BLaER1 treated with 17β-estradiol and CSF1 and Interleukin-3, amounts not matched to agents 10 nM and 100 nM (cell line): ENCODE measurements at regions not wholly inside any gene's neighbourhood (a gene's known extent, or its start where the extent isn't known, plus 50 kb on each side); places are given as distances from the start of the nearest gene placed in this dataset.
"Not testable (repeated sequence)": the region's sequence is repeated elsewhere in the genome, so short reads cannot be mapped to it uniquely, and the experiment has no call there.

ENCODE experiments used
- H3K27ac ChIP-seq, 11 experiments: shearing (Covaris generic); formaldehyde crosslinking; 2 replicates each; pipeline ENCODE4 v1.8.1; 2022
- H3K27me3 ChIP-seq, 11 experiments: shearing (Covaris generic); formaldehyde crosslinking; 2 replicates each; pipeline ENCODE4 v1.8.1; 2022
- H3K36me3 ChIP-seq, 11 experiments: shearing (Covaris generic); formaldehyde crosslinking; 2 replicates each; pipeline ENCODE4 v1.8.1; 2022
- H3K4me1 ChIP-seq, 10 experiments: shearing (Covaris generic); formaldehyde crosslinking; 2 replicates each; pipeline ENCODE4 v1.8.1; 2022
- H3K4me2 ChIP-seq, 11 experiments: shearing (Covaris generic); formaldehyde crosslinking; 2 replicates each; pipeline ENCODE4 v1.8.1; 2022
- H3K4me3 ChIP-seq, 10 experiments: shearing (Covaris generic); formaldehyde crosslinking; 2 replicates each; pipeline ENCODE4 v1.8.1; 2022
- H3K9ac ChIP-seq, 11 experiments: shearing (Covaris generic); formaldehyde crosslinking; 2 replicates each; pipeline ENCODE4 v1.8.1; 2022
- H3K9me3 ChIP-seq, 11 experiments: shearing (Covaris generic); formaldehyde crosslinking; replicated peaks in 1 of 11; 2 replicates each; pipeline ENCODE4 v1.8.1; 2022
- H4K20me1 ChIP-seq, 11 experiments: shearing (Covaris generic); formaldehyde crosslinking; 2 replicates each; pipeline ENCODE4 v1.8.1; 2022
- Cebpa-rat ChIP-seq, 11 experiments: shearing (Covaris generic); IDR thresholded peaks; 2 replicates each; pipeline ENCODE4 v1.8.1; 2022

DNA sequence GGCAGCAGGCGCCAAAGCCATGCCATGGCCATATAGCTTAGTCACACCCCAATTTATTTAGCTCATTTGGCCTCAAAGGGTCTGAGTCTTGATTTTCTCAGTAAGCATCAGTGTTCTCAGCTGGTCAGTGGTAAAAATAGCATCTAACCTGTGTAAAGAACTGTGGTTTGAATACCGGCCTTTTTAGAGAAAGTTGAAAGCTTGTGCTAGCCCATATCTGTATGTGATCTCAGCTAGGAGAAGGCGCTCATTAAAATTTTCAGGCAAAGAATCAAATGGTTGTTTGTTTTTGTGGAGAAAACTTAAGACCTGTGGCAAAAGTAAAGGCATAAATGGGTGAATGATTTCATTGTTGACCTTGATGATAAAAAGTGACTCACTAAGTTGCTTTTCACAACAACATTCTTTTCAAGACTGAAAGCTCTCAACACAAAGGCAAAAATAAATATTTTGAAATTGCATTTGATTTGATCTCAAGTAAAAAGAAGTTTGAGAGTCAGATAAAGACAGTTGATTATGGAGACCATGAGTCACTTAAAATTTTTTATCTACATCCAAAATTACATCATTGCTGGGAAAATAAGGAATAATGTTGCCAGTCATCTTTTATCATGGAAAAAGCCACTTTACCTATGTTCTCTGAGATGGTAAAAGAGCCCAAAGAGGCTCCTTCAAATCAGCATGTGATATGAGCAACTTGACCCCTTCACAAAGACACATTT, 128.5 kb upstream of the RGS6 start:
- H3K27me3 ChIP-seq = no peaks in the 10 kb centered on the region
- H3K9me3 ChIP-seq = no peaks in the 10 kb centered on the region
- no peak overlapping the region for H3K27ac ChIP-seq
- H3K9ac ChIP-seq = no peak overlapping the region
- no peak overlapping the region for H3K4me3 ChIP-seq
- no peak overlapping the region for H3K4me2 ChIP-seq
- no peaks in the 10 kb centered on the region for H4K20me1 ChIP-seq
- H3K36me3 ChIP-seq = no peaks in the 10 kb centered on the region
- peaks cover 0 to 13% (median 11%) of the 10 kb centered on the region in 10 experiments; a peak in 13 of 20 replicates for H3K4me1 ChIP-seq
- no peak for TF ChIP-seq Cebpa-rat (IDR thresholded peaks at IDR 0.05)

DNA sequence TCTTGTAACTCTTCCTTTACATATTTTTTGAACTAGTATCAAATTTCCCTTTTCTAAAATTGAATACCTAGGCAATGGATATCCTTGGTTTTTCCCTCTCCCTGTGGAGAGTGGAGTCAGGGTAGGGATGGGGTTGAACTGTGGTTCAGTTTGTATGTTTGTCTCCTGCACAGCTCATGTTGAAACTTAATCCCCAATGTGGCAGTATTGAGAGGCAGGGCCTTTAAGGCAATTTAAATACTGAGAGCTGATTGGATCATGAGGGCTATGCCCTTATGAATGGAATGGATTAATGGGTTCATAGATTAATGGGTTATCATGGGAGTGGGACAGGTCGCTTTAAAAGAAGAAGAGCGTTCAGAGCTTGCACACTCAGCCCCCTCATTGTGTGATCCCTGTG, 127.2 kb upstream of the RGS6 start:
- Histone ChIP-seq H3K4me2 (no peak overlapping the region), H3K9ac (no peak overlapping the region), H3K4me3 (no peak overlapping the region), H3K36me3 (no peaks in the 10 kb centered on the region), H3K9me3 (0 out of 22 replicates have a peak, but pooled peaks cover 0 to under 1% (median 0%) of the 10 kb centered on the region in 11 experiments), H3K4me1 (peaks cover 0 to 13% (median 11%) of the 10 kb centered on the region in 10 experiments; a peak in 13 of 20 replicates), H4K20me1 (no peaks in the 10 kb centered on the region), H3K27me3 (no peaks in the 10 kb centered on the region), H3K27ac (no peak overlapping the region)
- no peak for TF ChIP-seq Cebpa-rat (IDR thresholded peaks at IDR 0.05)

DNA sequence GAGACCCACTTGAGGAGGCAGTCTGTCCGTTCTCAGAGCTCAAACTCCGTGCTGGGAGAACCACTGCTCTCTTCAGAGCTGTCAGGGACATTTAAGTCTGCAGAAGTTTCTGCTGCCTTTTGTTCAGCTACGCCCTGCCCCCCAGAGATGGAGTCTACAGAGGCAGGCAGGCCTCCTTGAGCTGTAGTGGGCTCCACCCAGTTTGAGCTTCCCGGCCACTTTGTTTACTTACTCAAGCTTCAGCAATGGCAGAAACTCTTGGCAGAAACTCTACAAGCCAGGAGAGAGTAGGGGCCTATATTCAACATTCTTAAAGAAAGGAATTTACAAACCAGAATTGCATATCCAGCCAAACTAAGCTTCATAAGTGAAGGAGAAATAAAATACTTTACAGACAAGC, 125.2 kb upstream of the RGS6 start:
- H4K20me1 ChIP-seq, H3K9ac ChIP-seq, H3K4me3 ChIP-seq, H3K27ac ChIP-seq, H3K27me3 ChIP-seq, H3K36me3 ChIP-seq, H3K4me2 ChIP-seq, H3K4me1 ChIP-seq: not testable (repeated sequence)
- H3K9me3 ChIP-seq = peaks cover 0 to 12% (median 5%) of the 10 kb centered on the region in 11 experiments; a peak in 7 of 22 replicates

DNA sequence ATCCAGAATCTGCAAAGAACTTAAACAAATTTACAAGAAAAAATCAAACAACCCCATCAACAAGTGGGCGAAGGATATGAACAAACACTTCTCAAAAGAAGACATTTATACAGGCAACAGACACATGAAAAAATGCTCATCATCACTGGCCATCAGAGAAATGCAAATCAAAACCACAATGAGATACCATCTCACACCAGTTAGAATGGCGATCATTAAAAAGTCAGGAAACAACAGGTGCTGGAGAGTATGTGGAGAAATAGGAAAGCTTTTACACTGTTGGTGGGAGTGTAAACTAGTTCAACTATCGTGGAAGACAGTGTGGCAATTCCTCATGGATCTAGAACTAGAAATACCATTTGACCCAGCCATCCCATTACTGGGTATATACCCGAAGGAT, 121.4 kb upstream of the RGS6 start:
- H3K9ac ChIP-seq, H3K4me2 ChIP-seq, H3K27me3 ChIP-seq, H4K20me1 ChIP-seq, H3K4me3 ChIP-seq, H3K36me3 ChIP-seq, H3K27ac ChIP-seq: not testable (repeated sequence)
- H3K4me1 ChIP-seq = peaks cover 0 to 12% (median 0%) of the 10 kb centered on the region in 10 experiments; a peak in 7 of 20 replicates
- H3K9me3 ChIP-seq = peaks cover 0 to 12% (median 5%) of the 10 kb centered on the region in 11 experiments; a peak in 7 of 22 replicates

DNA sequence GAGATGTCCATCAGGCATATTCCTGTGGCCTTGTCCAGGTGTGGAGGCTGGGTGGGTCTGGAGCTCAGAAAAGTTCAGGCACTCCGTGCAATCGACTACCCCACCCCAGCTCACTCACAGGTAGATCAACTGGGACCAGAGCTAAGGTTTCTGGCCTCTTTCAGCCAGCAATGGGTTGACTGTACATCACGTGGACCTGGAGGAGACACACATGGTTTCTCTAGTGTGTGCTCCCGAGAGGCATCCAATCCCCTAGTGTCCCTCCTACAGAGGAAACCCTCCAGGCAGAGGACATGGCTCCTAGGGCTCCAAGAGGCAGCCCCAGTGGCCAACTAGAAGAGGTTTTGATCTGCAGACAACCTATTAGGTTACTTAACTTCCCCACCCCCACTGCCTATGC, 119.5 kb upstream of the RGS6 start:
- peaks cover 0 to 12% (median 5%) of the 10 kb centered on the region in 11 experiments; a peak in 7 of 22 replicates for H3K9me3 ChIP-seq
- H3K9ac ChIP-seq = no peak overlapping the region
- no peaks in the 10 kb centered on the region for H3K36me3 ChIP-seq
- no peak overlapping the region for H3K4me3 ChIP-seq
- H3K27me3 ChIP-seq = no peaks in the 10 kb centered on the region
- no peak overlapping the region for H3K27ac ChIP-seq
- peaks cover 0 to 12% (median 0%) of the 10 kb centered on the region in 10 experiments; a peak in 7 of 20 replicates for H3K4me1 ChIP-seq
- TF ChIP-seq Cebpa-rat (IDR thresholded peaks at IDR 0.05) = no peak
- H4K20me1 ChIP-seq = no peaks in the 10 kb centered on the region
- peak overlapping the region in 6 of 11 experiments; percentile 15 to 46 (median 22); a peak in 7 of 22 replicates for H3K4me2 ChIP-seq

- H4K20me1 ChIP-seq = no peaks in the 10 kb centered on the region
- H3K4me2 ChIP-seq = no peak overlapping the region
- H3K36me3 ChIP-seq = no peaks in the 10 kb centered on the region
- H3K9ac ChIP-seq = no peak overlapping the region
- no peak overlapping the region for H3K4me3 ChIP-seq
- H3K27me3 ChIP-seq = no peaks in the 10 kb centered on the region
- H3K27ac ChIP-seq = no peak overlapping the region
- peaks cover 0 to 11% (median 5%) of the 10 kb centered on the region in 11 experiments; a peak in 7 of 22 replicates for H3K9me3 ChIP-seq
- TF ChIP-seq Cebpa-rat (IDR thresholded peaks at IDR 0.05) = no peak
- peaks cover 0 to 12% (median 0%) of the 10 kb centered on the region in 10 experiments; a peak in 7 of 20 replicates for H3K4me1 ChIP-seq
Measured at GRCh38 chr14:71815110-71815509, 117.1 kb upstream of the RGS6 start.

DNA sequence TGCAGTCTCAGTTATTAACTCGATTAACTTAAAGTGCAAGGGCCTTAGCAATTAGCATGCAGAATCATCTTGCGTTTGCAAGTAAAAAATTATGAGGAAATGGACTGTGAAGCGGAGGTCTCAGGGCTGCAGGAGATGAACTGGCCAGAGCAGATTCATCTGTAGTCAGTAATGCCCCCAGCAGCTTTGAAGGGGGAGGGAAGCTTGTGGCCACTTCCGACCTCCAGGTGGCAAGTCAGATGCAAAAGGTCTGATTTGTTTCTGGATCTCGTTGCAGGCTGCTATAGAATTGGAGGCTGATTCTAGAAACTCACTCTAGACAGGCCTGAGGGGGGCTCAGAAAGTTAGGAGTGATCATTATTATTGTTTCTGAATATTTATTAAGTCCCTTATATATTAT, 107.4 kb upstream of the RGS6 start:
- TF ChIP-seq Cebpa-rat (IDR thresholded peaks at IDR 0.05) = no peak
- Histone ChIP-seq H3K27me3 (no peaks in the 10 kb centered on the region), H3K9ac (no peak overlapping the region), H3K4me3 (no peak overlapping the region), H3K27ac (no peak overlapping the region), H3K9me3 (peaks cover 0 to 2% (median 0%) of the 10 kb centered on the region in 11 experiments; a peak in 6 of 22 replicates), H3K4me2 (no peak overlapping the region), H4K20me1 (no peaks in the 10 kb centered on the region), H3K36me3 (no peaks in the 10 kb centered on the region), H3K4me1 (peaks cover 0 to 12% (median 7%) of the 10 kb centered on the region in 10 experiments; a peak in 12 of 20 replicates)

GRCh38 chr14:71833476-71833875, 98.8 kb upstream of the RGS6 start:
- no peaks in the 10 kb centered on the region for H3K27me3 ChIP-seq
- no peak overlapping the region for H3K4me3 ChIP-seq
- no peak overlapping the region for H3K4me2 ChIP-seq
- no peak overlapping the region for H3K9ac ChIP-seq
- no peaks in the 10 kb centered on the region for H4K20me1 ChIP-seq
- no peaks in the 10 kb centered on the region for H3K36me3 ChIP-seq
- peaks cover 9 to 28% (median 18%) of the 10 kb centered on the region in 11 experiments; a peak in 19 of 22 replicates for H3K9me3 ChIP-seq
- no peaks in the 10 kb centered on the region for H3K4me1 ChIP-seq
- H3K27ac ChIP-seq = no peak overlapping the region
- no peak for TF ChIP-seq Cebpa-rat (IDR thresholded peaks at IDR 0.05)

GRCh38 chr14:71834284-71835204, 97.7 kb upstream of the RGS6 start:
- Histone ChIP-seq H3K27ac (no peak overlapping the region), H3K4me3 (no peak overlapping the region), H3K4me1 (no peaks in the 10 kb centered on the region), H4K20me1 (no peaks in the 10 kb centered on the region), H3K36me3 (no peaks in the 10 kb centered on the region), H3K9me3 (peaks cover 9 to 28% (median 18%) of the 10 kb centered on the region in 11 experiments; a peak in 19 of 22 replicates), H3K27me3 (no peaks in the 10 kb centered on the region), H3K4me2 (no peak overlapping the region), H3K9ac (no peak overlapping the region)
- no peak for TF ChIP-seq Cebpa-rat (IDR thresholded peaks at IDR 0.05)
